Stimulated activated CD4-positive, alpha-beta T cell treated with anti-CD3 and anti-CD28 coated beads, Interleukin-4, amount 100 ng/mL, for 24 hours (primary cell): ENCODE measurements at regions not wholly inside any gene's neighbourhood (a gene's known extent, or its start where the extent isn't known, plus 50 kb on each side); places are given as distances from the start of the nearest gene placed in this dataset.
"Not testable (repeated sequence)": the region's sequence is repeated elsewhere in the genome, so short reads cannot be mapped to it uniquely, and the experiment has no call there.

ENCODE experiments used
- DNase-seq: peaks from one replicate; pipeline ENCODE4 v3.0.0-alpha.2; 2020

DNA sequence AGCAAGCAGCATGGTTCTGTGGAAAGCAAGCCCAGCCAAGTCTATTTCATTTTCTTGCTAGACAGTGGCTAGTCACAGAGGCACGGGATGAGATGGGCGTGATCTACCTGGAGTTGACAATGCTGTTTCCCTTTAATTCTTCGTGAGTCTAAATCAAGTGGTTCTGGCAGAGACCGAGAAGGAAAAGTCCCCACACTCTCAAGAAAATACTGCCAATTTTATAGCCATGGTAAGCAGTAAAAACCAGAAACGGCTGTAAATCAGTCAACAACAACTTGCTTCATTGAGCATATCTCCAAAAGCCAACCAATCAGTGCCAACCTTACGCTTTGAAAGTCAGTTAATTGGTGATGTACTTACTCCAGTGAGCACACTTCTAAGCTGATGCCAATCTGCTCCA is 223.4 kb downstream of the SEC23IP start:
- no peak for DNase-seq

DNA sequence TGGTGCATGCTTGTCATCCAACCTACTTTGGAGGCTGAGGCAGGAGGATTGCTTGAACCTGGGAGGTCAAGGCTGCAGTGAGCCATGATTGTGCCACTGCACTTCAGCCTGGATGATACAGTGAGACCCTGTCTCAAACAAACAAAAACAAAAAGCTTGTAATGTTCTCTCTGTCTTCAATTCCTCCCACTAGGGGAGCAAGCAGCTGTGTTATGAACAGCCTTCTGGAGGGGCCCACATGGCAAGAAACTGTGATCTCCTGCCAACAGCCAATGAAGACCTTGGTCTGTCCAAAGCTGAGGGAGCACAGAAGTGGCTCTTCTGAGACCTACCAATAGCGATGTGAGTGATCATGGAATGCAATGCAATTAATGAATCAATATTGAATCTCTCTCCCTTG is 229.2 kb downstream of the SEC23IP start:
- DNase-seq = no peak

DNA sequence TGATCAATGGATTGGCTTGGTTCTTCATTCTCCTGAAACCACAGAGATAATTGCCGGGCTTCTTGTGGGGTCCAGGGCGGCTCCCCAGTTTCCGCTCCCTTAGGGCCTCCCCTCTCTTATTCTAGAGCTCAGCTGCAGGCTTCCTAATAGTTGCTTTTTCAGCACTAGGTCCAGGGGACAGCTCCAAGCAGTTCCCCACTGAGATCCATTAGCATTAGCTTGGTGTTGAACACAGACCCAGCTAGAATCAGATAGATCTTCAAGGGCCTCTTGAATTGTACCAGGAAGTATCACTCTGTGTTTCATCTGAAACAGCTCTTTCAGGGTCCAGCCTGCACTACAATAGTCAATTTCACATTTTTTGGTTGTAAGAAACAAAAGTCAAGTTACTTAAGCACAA is 238.7 kb downstream of the SEC23IP start:
- DNase-seq = no peak

DNA sequence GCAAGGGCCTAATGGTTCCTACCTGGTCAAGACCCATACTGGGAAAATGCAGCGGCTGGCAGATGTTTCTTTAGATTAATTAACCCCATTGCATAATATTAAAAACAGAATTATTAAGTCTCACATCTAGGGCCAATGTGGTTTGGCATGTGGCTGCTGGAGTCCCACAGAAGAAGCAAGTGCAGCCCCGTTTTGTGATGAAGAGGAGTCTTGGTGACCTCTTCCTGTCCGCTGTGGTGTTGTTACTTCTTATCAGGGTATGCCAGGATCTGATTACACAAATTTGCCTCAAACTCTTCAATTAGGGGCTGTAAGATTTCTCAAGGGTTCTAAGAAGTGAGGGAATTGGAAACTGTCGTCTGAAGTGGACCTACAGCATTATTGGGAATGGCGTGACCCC is 240.3 kb downstream of the SEC23IP start:
- DNase-seq = no peak

DNA sequence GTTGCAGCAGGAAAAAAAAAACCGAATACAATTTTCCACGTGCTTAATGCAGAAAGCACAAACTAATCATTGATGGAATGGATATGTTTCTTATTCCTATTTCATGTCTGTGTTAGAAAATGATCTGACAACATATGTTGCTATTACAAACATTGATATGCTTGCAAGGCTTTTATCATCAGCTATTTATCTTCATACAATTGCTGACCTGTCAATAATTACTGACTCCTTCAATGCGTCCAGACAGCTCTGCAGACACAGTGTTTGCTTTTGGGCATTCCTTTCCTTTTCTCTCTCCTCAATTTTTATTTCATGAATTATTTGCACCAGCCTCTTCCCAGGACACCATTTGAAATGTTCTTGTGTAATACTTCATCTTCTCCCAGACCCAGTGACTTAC is 246.2 kb downstream of the SEC23IP start:
- no peak for DNase-seq

DNA sequence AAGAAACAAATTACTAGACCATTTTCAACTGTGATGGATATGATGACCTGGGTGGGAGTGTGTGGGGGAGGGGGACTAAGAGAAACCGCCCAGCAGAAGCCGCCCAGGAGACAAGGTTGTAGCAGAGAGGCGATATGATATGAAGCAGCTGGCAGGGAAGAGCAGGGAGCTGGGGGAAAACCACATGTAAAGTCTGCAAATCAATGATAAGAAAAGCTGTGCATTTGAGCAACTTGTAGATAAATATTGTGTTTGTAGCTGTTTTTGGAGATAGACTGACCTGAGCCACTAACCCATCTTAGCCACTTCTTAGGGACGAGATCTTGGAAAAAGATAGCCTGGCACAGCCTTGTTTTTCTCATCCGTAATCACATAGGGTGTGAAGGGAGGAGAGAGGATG is 252.6 kb downstream of the SEC23IP start:
- no peak for DNase-seq

DNA sequence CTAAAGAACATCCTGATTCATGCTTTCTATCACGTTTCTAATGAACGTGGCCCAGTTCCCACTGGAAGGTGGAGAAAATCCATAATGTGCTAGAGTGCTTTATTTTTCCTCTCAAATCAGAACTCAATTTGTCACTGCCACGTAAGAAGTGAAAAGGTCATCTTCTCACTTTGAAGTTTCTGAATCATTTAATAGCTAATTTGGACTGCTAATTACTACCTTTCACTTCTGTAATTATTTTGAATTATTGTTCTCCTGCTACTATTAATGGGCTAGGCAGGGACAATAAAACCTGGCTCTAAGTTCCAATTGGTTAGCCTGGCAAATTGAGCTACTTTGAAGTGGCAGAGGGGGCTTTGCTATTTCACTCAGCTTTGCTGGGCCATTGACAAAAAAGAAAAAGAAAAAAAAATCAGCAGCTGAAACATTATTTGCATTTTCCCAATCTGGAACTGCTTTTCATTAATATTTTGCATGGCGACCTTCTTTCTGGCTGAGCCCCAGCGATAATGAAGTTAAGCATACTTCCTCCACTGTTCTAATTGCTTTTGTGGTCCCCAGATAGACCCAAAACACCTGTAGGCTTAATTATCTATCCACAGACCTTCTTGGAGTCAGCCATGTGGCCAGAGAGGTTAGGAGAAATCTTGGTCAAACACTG is 264.2 kb downstream of the SEC23IP start:
- no peak for DNase-seq

DNA sequence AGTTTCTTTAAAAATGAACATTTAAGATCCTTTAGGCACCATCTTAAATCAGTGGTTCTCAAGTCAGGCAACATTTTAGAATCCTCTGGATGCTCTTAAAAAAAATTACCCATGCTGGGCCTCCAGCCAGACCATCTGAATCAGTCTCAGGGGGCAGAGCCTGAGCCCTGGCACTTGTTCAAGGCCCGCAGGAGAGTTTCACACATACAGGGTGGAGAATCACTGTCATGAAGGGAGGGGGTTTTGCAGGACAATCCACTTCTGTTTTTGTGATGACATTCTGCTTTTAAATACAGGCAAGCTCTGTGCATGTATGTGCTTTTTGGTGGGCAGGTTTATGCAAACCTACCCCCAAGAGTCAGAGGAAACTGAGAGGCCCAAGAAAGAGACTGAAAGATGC is 268.6 kb downstream of the SEC23IP start:
- no peak for DNase-seq

DNA sequence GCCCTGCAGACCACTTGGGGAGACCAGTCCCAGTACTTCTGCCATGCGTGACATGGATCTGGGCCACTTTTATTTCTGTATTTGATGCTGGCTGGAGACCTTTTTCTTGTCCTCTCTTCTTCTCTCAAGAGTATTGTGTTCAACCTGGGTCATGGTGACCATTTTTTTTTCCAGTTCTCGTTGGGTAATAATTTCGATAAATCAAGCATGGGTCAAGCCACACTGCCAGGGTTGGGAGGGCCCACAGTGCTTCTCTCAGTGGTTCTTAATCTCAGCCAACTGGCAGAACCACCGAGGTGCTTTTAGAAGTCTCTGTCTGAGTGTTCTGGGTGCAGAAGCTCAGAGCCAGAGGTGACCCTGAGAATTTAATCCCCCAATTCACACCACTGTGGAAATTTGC is 269.9 kb downstream of the SEC23IP start:
- no peak for DNase-seq

DNA sequence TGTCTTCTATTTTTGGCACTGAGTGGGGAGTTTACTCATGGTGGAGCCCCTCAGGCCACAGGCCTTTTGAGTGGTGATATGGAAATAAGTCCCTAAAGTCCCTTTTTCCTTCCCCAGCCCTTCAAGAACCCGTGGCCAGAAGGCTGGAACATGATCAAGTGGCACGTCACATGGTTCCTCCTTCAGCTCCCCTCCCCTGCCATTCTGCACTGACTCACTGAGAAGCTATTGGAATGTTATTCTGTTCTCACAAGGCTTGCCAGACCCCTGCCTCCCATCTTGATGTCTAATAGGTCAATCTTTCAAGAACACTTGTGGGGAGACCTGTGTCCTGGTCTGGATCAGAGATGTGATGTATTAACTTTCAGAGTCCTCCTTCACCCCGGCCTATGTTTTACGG is 279.8 kb downstream of the SEC23IP start:
- DNase-seq = no peak

DNA sequence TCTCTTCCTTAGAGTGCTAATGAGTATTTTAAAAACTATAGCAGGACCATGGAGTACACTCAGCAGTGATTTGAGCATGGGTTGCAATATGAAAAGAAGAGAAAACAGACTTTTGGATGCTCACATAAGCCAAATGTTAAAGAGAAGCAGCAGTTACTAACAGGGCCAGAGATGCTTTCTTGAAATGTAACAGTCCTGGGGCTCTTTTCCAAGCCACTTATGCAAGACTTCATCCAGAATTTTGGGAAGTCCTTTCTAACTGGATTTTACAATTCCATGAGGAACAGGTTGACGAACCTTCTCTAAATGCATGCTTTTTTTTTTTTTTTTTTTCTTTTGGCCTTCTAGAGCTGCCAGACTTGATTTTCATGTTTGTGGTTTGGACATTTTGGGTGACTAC is 282.0 kb downstream of the SEC23IP start:
- no peak for DNase-seq

DNA sequence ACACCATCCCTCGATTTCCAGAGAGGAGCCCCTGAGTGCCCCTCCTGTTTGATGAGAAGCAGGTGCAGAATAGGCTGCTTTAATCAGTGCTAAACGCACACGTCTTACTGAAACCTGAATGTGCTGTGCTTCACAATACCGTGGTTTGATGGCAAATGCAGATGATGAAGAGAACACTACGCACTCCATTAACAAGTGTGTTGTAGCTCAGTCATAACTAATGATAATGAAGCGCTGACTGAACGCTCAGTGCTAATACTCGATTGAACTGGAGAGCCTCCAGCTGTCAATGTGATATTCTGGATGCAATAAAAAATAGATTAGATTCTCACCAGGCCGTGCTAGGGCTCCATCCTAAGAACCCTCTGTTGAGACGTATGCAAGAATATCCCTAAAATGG is 279.7 kb upstream of the PLPP4 start:
- no peak for DNase-seq

DNA sequence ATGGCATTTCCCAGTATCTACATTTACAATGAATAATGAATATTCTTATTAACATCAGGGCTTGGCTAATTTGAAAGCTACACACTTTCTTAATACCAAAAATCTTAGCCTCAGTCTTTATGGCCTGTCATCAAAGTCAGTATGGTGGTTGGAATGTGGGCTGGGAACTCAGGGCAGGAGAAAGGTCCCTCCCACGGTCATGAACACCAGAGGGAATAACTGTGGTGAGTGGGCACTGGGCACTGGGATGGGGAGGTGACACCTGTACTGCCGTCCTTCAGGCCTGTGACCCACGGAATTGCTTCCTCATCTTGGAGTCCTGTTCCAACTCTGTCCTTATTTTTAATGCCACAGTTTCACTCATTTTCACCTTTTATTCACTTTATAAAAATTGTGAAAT is 276.9 kb upstream of the PLPP4 start:
- DNase-seq = no peak

DNA sequence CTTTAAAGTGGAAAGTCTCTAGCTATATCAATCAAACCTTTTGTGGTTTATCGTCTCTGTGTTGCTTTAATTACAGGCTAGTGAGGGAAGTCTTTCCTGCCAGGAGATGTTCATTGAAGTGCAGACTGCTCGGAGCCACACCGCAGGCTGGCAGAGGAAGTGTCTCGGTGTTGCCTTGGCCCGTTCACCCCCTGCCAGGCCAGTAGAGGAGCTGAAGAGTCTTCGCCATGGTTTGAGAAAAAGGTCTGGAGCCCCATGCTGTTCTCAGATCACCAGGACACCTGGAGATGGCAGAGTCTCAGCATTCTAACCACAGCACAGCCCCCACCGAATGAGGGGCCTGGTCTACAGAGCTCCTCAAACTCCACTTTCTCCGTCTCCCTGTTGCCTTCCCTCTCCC is 275.9 kb upstream of the PLPP4 start:
- no peak for DNase-seq

DNA sequence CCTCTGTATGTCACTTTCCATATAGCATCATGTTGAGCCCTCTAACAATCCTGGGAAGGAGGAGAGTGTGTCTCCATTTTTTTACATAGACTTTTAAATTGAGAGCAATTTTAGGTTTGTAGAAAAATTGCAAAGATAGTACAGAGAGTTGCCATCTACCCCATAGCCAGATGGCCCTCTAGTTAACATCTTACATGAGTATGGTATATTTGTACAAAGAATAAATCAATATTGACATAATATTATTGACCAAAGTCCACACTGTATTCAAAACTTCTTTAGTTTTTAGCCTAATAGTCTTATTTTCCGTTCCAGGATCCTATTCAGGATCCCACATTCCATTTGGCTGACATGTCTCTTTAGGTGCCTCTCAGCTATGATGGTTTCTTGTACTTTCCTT is 274.6 kb upstream of the PLPP4 start:
- no peak for DNase-seq

DNA sequence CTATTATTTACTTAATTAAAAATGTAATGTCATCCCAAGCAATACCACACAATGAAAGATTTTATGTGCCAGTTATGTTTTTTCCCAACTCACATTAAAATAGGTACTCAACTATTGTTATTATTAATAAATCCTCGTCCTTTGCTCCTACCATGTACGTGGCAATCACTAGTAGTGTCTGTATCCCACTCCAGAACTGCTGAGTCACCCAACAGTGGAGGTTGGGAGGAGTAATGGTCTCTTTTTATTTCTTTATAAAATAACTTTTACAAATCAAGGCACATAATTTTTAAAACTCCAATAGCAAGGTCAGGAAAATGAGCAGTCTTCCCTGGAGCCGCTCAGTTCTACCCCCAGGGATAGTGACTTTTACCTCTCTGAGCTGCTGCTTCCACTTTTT is 273.5 kb upstream of the PLPP4 start:
- no peak for DNase-seq

DNA sequence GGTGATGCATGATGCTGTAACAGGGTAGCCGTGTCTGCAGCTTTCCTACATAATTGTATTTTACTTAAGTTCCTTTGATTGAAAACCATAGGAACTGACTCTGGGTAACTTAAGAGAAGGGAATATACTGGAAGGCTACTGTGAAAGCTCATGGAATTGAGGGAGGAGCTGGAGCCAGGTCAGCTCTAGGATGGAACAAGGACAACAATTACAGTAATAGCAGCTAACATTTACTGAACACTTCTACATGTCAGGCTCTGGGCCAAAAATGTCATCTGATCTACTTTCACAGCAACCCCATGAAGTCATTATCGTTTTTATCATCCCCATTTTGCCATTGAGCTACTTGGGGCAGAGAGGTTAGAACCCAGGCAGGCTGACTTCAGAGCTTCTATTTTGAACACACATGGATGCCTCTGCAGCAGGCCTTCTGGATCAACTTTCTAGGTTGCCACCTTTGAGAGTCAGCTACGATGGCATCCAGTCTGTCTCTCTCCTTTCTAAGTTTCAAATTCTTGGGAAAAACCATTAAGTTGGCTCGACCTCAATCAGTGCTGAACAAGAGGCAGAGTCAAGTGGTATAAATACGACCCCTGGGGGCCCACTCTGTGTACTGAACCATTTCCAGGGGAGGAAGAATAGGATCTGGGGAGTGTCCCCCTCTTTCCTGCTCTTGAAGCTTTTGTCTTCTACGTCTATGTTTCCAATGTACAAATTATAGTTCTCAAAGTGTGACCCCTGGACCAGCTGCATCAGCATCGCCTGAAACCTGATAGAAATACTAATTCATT is 272.3 kb upstream of the PLPP4 start:
- no peak for DNase-seq

DNA sequence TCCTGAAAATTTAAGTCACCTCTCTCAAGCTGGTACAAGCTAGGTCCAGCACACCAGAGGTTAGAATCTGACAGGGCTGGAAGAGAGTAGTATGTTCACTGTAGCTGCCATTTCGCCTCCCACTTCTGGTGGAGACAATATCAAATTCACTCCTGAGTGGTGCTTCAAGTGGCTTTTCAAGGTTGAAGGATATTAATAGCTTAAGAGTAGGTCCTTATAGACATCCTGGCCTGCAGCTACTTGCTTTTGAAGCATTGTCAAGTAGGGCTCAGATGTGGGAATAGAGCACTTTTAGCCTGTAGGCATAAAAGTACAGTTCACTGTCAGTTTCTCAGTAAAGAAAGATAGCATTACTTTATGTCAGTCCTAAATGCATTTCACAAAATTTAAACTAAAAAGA is 270.5 kb upstream of the PLPP4 start:
- no peak for DNase-seq

DNA sequence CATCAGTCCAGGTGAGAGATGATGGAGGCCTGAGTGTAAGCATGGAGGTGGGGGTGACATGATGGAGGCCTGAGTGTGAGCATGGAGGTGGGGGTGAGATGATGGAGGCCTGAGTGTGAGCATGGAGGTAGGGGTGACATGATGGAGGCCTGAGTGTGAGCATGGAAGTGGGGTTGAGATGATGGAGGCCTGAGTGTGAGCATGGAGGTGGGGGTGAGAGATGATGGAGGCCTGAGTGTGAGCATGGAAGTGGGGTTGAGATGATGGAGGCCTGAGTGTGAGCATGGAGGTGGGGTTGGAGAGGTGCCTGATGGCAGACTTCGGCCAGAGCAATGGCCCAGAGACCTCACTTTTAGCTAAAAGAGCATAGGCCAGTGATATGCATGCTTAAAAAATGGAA is 269.9 kb upstream of the PLPP4 start:
- DNase-seq = not testable (repeated sequence)

DNA sequence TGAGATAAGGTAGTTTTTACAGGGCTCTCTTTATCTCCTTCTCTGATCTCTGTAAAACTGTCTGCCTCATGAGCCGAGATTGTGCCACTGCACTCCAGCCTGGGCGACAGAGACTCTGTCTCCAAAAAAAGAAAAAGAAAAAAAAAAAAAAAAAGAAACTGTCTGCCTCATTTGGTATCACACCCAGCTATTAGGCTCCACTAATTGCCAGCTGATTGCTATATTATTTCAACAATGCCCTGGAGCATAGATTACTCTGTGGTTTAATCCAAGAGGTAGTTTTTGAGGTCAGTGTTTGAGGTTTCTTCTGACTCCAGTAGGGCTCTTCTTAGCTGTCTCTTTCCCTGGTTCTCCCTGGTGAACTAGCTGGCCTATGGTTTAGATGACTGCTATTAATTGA is 268.1 kb upstream of the PLPP4 start:
- no peak for DNase-seq

DNA sequence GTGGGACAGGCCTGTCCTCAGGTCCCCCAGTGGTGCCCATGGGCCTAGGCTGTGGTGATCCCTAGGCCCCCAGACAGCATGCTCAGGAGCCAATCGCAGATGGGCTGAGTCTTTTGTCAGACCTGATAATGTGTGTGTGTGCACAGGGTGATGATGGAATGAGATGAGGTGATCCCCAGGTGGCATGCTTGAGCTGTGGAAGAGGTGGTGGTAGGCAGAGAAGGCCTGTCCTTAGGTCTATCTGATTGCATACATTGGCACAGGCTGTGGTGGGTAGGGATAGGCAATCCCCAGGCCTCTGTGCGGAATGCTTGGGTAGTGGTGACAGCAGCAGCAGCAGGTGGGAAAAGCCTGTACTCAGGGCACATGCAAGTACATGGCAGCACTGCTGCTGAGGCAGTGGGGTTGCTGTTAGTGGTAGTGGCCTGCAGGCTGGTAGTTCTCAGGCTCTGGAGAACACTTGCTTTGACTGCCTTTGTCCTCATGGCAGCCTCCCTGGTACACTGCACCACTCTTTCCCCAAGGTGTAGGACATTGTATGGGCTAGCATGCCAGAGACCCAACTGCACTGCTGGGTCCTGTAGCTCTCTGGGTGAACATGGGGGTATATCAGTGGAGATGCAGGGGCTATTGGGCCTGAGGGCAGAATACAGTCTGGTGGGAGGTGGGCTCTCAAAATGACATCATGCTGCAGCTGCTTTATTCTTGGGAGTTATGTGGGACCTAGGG is 260.9 kb upstream of the PLPP4 start:
- DNase-seq = no peak

DNA sequence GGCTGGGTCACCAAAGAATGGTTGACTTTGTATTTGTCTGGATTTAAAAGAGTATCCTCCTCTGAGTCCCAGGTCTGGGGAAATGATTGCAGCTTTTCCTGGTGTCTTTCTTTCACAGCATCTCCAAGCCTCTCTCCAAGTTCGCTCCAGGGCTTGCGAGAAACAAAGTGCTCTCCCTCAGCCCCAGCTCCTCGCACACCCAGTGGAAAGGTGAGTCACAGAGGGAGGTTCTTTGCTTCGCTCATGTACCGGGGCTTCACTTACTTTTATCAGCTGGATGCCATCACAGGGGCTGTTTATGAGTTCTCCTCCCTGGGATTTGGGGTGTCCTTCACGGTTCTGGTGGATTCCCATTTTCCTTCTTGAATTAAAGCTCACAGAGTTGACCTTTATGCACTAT is 252.2 kb upstream of the PLPP4 start:
- DNase-seq = no peak

DNA sequence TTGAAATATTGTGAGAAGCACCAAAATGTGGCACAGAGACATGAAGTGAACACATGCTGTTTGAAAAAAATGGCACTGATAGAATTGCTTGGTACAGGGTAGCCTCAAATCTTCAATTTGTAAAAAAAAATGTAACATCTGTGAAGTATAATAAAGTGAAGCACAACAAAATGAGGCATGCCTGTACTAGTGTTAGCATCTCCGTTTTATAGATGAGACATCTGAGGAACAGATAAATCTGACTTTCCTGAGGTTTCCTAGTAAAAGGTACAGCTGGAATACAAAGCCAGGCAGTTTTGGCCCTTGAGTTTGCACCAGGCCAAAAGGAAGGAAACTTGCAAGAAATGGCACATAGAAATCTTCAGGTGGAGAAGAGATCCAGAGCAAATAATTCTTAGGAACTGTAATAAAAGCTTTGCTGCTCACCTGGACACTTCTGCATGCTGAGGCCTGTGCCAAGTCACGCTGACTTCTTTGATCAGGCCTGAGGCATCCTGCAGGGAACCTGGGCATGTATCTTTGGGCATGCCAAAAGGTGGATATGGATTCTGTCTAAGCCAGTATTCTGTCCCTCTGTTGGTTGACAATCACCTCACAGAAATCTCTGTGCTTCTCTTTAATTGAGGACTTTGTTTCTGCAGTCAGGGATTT is 251.5 kb upstream of the PLPP4 start:
- DNase-seq = no peak

DNA sequence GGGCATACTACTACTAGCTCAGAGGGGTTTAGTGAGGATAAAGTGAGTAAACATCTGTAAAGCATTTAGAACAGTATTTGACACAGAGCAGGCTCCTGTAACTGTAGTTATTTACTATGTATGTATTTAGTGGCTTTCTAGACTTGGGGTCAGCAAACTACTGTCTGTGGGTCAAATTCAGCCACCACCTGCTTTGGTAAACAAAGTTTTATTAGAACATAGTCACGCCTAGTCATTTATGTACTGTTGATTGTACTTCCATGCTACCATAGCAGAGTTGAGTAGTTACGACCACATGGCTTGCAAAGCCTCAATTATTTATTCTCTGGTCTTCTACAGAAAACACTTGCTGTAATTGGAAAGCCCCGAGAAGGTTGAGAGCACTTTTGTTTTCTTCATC is 248.5 kb upstream of the PLPP4 start:
- DNase-seq = no peak
